Vagina (tissue), 2 donors: ENCODE measurements at regions not wholly inside any gene's neighbourhood (a gene's known extent, or its start where the extent isn't known, plus 50 kb on each side); places are given as distances from the start of the nearest gene placed in this dataset.

Source experiments
- DNase-seq, 2 donors: peaks; one replicate each; pipeline ENCODE4 v3.0.0-alpha.2; 2017; ENCODE audit errors: extremely low spot score in 2 of 2
- H3K27ac ChIP-seq: fragments of 200-600 bp; sonication (generic); one replicate; pipeline ENCODE4 v1.5.1; 2019
- H3K27me3 ChIP-seq: fragments of 200-600 bp; sonication (generic); one replicate; pipeline ENCODE4 v1.5.1; 2019
- H3K36me3 ChIP-seq, 2 donors: fragments of 200-600 bp; sonication (generic); one replicate each; pipeline ENCODE4 v1.5.1; 2017 to 2019
- H3K4me1 ChIP-seq: fragments of 200-600 bp; sonication (generic); one replicate; pipeline ENCODE4 v1.5.1; 2019
- H3K4me3 ChIP-seq, 2 donors: fragments of 200-600 bp; sonication (generic); 1 replicate in 1 of 2; 2 replicates in 1 of 2; pipeline ENCODE4 v1.5.1; 2016 to 2019
- H3K9me3 ChIP-seq: fragments of 200-600 bp; sonication (generic); one replicate; pipeline ENCODE4 v1.5.1; 2019
- POLR2A ChIP-seq, 2 donors: fragments of 450-650 bp; IDR thresholded peaks; one replicate each; pipeline ENCODE4 v1.6.1; 2017; ENCODE audit warnings: antibody characterized with exemption in 2 of 2, mild to moderate bottlenecking in 2 of 2, moderate library complexity in 2 of 2
- POLR2AphosphoS5 ChIP-seq, 2 donors: sonication (generic); formaldehyde crosslinking; IDR thresholded peaks; one replicate each; pipeline ENCODE4 v1.9.0; 2017; ENCODE audit warnings: antibody characterized with exemption in 2 of 2, mild to moderate bottlenecking in 2 of 2, low read depth in 1 of 2; ENCODE audit not compliant: insufficient read depth in 1 of 2
- intact Hi-C: fragments of 100-400 bp; cut with DNase I; formaldehyde crosslinking; loops from one replicate; pipeline ENCODE4 v1.15.1; 2023
- TF ChIP-seq, protein P1 (sequence below), 3 experiments: fragments of 450-650 bp in 2 of 3; fragments of 200-600 bp in 1 of 3; sonication (generic) in 1 of 3; IDR thresholded peaks; one replicate each; pipeline ENCODE4 v1.5.1; 2017 to 2019; ENCODE audit warnings: antibody characterized with exemption in 3 of 3, mild to moderate bottlenecking in 2 of 3, moderate library complexity in 2 of 3

DNA sequence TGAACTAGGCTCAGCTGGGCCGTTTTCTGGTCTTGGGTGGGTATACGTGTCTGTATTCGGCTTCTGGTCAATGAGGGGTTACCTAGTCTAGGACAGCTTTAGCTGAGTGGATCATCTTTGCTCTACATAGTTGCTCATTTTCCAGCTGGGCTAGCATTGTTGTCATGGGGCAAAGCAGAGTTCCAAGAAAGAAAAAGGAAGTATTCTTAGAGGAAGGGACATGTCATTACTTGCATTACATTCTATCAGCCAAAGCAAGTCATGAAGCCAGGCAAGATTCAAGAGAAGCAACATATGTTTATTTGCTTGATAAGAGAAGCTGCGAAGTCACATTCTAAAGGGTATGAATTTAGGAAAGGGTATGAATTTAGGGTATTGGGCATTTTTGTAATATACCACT is 396.5 kb downstream of the ZNF608 start:
- no peaks in the 10 kb centered on the region for H3K9me3 ChIP-seq
- TF ChIP-seq, protein P1, sequence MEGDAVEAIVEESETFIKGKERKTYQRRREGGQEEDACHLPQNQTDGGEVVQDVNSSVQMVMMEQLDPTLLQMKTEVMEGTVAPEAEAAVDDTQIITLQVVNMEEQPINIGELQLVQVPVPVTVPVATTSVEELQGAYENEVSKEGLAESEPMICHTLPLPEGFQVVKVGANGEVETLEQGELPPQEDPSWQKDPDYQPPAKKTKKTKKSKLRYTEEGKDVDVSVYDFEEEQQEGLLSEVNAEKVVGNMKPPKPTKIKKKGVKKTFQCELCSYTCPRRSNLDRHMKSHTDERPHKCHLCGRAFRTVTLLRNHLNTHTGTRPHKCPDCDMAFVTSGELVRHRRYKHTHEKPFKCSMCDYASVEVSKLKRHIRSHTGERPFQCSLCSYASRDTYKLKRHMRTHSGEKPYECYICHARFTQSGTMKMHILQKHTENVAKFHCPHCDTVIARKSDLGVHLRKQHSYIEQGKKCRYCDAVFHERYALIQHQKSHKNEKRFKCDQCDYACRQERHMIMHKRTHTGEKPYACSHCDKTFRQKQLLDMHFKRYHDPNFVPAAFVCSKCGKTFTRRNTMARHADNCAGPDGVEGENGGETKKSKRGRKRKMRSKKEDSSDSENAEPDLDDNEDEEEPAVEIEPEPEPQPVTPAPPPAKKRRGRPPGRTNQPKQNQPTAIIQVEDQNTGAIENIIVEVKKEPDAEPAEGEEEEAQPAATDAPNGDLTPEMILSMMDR (IDR thresholded peaks at IDR 0.05): no peak
- no peak for TF ChIP-seq POLR2A (IDR thresholded peaks at IDR 0.05)
- no peak for TF ChIP-seq POLR2AphosphoS5 (IDR thresholded peaks at IDR 0.05; ENCODE audit: insufficient read depth in 1 of 2, low read depth in 1 of 2)

DNA sequence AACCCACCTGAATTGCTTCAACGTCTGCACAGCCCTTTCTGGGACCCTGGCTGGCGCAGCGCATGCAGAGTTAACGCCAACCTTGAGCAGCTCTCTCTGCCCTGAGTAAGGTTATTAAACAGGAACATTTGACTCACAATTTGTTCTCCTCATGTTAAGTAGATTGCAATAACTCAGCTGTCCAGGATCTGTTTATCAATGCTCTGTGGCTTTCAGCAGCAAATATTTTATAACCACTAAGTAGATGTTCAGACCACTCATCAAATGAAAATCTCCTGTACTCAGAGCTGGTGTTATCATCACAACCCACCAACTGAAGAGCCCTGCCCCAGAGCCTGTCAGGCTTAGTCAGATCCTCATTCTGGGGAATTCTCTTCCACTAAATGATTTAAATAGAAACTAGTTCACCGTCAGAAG is 403.0 kb downstream of the ZNF608 start:
- intact Hi-C loops: no loop called here
- no peak overlapping the region for H3K27ac ChIP-seq
- DNase-seq: no peak

More for the DNA sequence above, 396.5 kb downstream of the ZNF608 start:
- H3K27me3 ChIP-seq: no peaks in the 10 kb centered on the region
- no peak overlapping the region for H3K4me3 ChIP-seq
- H3K36me3 ChIP-seq: no peaks in the 10 kb centered on the region
- no peak for DNase-seq
- no peak overlapping the region for H3K27ac ChIP-seq
- no peaks in the 10 kb centered on the region for H3K4me1 ChIP-seq
- intact Hi-C loops: no loop called here

GRCh38 chr5:124342986-124343385 is 403.5 kb downstream of the ZNF608 start:
- intact Hi-C loops: no loop called here
- no peaks in the 10 kb centered on the region for H3K36me3 ChIP-seq
- peaks cover 17% of the 10 kb centered on the region for H3K4me1 ChIP-seq
- DNase-seq: no peak
- no peak overlapping the region for H3K4me3 ChIP-seq
- no peak for TF ChIP-seq POLR2AphosphoS5 (IDR thresholded peaks at IDR 0.05; ENCODE audit: insufficient read depth in 1 of 2, low read depth in 1 of 2)
- no peak for TF ChIP-seq POLR2A (IDR thresholded peaks at IDR 0.05)
- TF ChIP-seq, protein P1 (IDR thresholded peaks at IDR 0.05): no peak
- H3K9me3 ChIP-seq: no peaks in the 10 kb centered on the region
- H3K27me3 ChIP-seq: no peaks in the 10 kb centered on the region
- H3K27ac ChIP-seq: no peak overlapping the region

More for the DNA sequence above, 403.0 kb downstream of the ZNF608 start:
- Histone ChIP-seq H3K36me3 (no peaks in the 10 kb centered on the region), H3K4me1 (peaks cover 17% of the 10 kb centered on the region), H3K27me3 (no peaks in the 10 kb centered on the region), H3K4me3 (no peak overlapping the region), H3K9me3 (no peaks in the 10 kb centered on the region)
- TF ChIP-seq, protein P1 (IDR thresholded peaks at IDR 0.05): no peak
- no peak for TF ChIP-seq POLR2A (IDR thresholded peaks at IDR 0.05)
- TF ChIP-seq POLR2AphosphoS5 (IDR thresholded peaks at IDR 0.05; ENCODE audit: insufficient read depth in 1 of 2, low read depth in 1 of 2): no peak

DNA sequence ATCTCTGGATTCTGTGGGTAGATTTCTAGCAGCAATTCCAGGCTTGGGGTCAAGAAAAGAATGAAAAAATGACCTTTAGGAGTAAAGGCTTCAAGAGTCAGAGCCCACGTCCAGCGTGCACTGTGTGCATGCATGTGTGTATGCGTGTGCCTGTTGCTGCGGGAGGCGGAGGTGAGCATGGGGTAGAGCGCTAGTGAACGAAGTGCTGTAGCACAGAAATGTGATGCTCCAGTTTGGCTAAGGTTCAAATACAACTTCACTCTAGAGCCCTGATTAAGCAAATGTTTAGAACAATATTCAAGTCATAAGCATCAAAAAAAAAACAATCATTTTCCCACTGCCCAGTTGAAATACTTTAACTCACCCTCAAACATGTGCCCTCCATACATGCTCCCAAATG is 403.9 kb downstream of the ZNF608 start:
- intact Hi-C loops: no loop called here
- no peak overlapping the region for H3K27ac ChIP-seq
- H3K36me3 ChIP-seq: no peaks in the 10 kb centered on the region
- H3K27me3 ChIP-seq: no peaks in the 10 kb centered on the region
- no peak overlapping the region for H3K4me3 ChIP-seq
- peaks cover 17% of the 10 kb centered on the region for H3K4me1 ChIP-seq
- TF ChIP-seq POLR2A (IDR thresholded peaks at IDR 0.05) (no peak), POLR2AphosphoS5 (IDR thresholded peaks at IDR 0.05; ENCODE audit: insufficient read depth in 1 of 2, low read depth in 1 of 2) (no peak)
- TF ChIP-seq, protein P1 (IDR thresholded peaks at IDR 0.05): no peak
- no peaks in the 10 kb centered on the region for H3K9me3 ChIP-seq
- DNase-seq: no peak

- no peaks in the 10 kb centered on the region for H3K36me3 ChIP-seq
- no peak for DNase-seq
- H3K4me3 ChIP-seq: no peak overlapping the region
- H3K9me3 ChIP-seq: no peaks in the 10 kb centered on the region
- TF ChIP-seq POLR2AphosphoS5 (IDR thresholded peaks at IDR 0.05; ENCODE audit: insufficient read depth in 1 of 2, low read depth in 1 of 2): peak in 1 of 2 donors; percentile 19
- no peak for TF ChIP-seq POLR2A (IDR thresholded peaks at IDR 0.05)
- TF ChIP-seq, protein P1 (IDR thresholded peaks at IDR 0.05): no peak
- no peaks in the 10 kb centered on the region for H3K27me3 ChIP-seq
- no peak overlapping the region for H3K27ac ChIP-seq
- H3K4me1 ChIP-seq: peaks cover 17% of the 10 kb centered on the region
- intact Hi-C loops: no loop called here
These were observed 404.4 kb downstream of the ZNF608 start for GRCh38 chr5:124342027-124342471.
